Neural cell (in vitro differentiated cells): ENCODE measurements at regions not wholly inside any gene's neighbourhood (a gene's known extent, or its start where the extent isn't known, plus 50 kb on each side); places are given as distances from the start of the nearest gene placed in this dataset.

ENCODE experiments used
- RAD21 ChIP-seq: fragments of 450-650 bp; conservative IDR thresholded peaks from 2 replicates; pipeline ENCODE4 v1.6.1; 2014; ENCODE audit warnings: antibody characterized with exemption, mild to moderate bottlenecking, moderate library complexity
- REST ChIP-seq: IDR thresholded peaks from 2 replicates; pipeline ENCODE4 v1.6.1; 2012; ENCODE audit warnings: borderline replicate concordance
- TF ChIP-seq, protein P1 (sequence below): fragments of 450-650 bp; IDR thresholded peaks from 2 replicates; pipeline ENCODE4 v1.5.1; 2014; ENCODE audit warnings: antibody characterized with exemption, mild to moderate bottlenecking, moderate library complexity; ENCODE audit not compliant: poor library complexity, severe bottlenecking

GRCh38 chr6:71028877-71029252, 72.0 kb upstream of the B3GAT2 start:
- TF ChIP-seq, protein P1, sequence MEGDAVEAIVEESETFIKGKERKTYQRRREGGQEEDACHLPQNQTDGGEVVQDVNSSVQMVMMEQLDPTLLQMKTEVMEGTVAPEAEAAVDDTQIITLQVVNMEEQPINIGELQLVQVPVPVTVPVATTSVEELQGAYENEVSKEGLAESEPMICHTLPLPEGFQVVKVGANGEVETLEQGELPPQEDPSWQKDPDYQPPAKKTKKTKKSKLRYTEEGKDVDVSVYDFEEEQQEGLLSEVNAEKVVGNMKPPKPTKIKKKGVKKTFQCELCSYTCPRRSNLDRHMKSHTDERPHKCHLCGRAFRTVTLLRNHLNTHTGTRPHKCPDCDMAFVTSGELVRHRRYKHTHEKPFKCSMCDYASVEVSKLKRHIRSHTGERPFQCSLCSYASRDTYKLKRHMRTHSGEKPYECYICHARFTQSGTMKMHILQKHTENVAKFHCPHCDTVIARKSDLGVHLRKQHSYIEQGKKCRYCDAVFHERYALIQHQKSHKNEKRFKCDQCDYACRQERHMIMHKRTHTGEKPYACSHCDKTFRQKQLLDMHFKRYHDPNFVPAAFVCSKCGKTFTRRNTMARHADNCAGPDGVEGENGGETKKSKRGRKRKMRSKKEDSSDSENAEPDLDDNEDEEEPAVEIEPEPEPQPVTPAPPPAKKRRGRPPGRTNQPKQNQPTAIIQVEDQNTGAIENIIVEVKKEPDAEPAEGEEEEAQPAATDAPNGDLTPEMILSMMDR: no peak
- TF ChIP-seq REST (no peak), RAD21 (no peak)
